ENCODE measurements at regions not wholly inside any gene's neighbourhood (a gene's known extent, or its start where the extent isn't known, plus 50 kb on each side); places are given as distances from the start of the nearest gene placed in this dataset.

DNA sequence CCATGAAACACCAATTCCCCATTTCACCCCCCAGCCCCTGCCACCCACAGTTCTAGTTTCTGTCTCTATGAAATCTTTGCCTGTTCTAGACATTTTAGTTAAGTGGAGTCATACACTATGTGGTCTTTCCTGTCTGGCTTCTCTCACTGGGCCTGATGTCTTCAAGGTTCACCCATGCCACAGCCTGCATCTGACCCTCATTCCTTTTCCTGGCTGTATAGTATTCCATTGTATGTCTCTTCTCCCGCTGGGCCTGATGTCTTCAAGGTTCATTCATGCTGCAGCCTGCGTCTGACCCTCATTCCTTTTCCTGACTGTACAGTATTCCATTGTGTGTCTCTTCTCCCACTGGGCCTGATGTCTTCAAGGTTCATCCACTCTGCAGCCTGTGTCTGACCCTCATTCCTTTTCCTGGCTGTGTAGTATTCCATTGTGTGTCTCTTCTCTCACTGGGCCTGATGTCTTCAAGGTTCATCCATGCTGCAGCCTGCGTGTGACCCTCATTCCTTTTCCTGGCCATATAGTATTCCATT, 191.7 kb downstream of the CRLF2 start:
- TF ChIP-seq CTCF (IDR thresholded peaks at IDR 0.05; ENCODE audit: insufficient read depth, low read depth, low read length) (no peak), EZH2 (IDR thresholded peaks at IDR 0.05; ENCODE audit: insufficient read depth, low read length) (no peak)
